GM20431 (cell line): ENCODE measurements at regions not wholly inside any gene's neighbourhood (a gene's known extent, or its start where the extent isn't known, plus 50 kb on each side); places are given as distances from the start of the nearest gene placed in this dataset.

ENCODE experiments used
- in situ Hi-C: fragments of 300-500 bp; cut with MseI, MboI; formaldehyde crosslinking; loops from one replicate; pipeline ENCODE4 v1.15.0; 2020; ENCODE audit warnings: low sequenced_read_pairs; ENCODE audit not compliant: unreplicated experiment

DNA sequence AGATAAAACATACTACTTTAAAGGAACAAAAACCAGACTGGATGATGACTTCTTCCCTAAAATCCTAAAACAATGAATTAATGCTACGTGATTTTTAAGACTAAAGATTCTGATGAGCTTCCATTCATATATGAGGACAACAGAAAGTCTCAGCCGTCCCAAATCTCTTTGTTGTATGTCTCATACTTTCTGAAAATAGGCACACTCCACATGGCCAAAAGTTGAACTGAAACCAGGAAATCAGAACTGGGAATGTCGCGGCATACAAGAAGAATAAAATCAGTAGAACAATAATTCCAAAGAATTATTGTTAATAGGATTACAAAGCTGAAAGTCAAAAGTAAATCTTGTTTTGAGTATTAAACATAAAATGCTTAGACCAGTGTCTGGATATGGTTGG, 195.4 kb upstream of the GHITM start:
- in situ Hi-C loops: no loop called here

DNA sequence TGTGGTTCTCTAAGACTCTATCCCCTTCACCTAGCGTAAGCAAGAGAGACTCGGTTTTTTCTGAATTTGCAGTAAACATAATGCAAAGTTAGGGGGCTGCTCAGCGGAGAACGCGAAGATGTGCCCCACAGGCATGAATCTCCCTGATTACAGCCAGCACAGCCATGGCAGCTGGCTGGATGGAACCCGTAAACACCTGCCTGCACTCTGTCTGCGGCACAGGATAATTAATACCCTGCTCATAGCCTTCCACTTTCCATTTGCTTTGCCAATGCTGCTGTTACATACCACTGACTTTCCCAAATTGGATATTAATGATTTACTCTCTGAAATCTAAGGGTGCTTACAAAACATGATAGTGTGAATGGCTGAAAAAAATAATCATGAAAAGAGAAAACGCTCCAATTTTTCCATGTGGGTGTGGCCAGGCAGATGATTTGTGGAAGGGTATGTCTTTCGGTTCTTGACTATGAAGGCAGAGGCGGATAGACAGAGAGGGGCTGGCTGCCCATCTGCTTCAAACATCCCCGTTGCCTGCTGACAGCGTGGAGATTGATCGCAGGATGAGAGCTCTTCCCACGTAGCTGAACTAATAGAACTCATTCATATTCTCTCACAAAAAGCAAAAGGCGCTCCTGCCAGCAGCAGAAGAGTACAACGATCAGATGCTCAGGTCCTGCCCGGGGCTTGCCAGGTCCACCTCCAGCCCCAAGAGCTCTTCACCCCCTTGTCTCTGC, 193.2 kb upstream of the GHITM start:
- in situ Hi-C loops: no loop called here

DNA sequence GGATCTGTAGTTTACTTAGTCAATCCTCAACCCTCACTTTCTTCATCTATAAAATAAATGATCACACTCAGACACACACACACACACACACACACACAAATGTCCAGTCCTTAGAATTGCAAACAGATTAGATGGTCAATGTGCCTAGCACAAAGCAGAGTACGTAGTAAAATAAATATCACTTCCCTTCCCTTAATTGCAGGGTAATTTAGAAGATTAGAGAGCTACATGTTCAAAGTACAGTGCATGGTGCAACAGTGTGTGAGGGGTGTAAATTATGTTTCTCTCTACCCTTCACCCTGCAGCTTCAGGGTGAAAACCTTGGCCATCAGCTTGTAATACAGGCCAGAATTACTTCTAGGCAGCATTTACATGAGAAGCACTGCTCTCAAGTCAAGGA, 187.0 kb upstream of the GHITM start:
- in situ Hi-C loops: no loop called here

DNA sequence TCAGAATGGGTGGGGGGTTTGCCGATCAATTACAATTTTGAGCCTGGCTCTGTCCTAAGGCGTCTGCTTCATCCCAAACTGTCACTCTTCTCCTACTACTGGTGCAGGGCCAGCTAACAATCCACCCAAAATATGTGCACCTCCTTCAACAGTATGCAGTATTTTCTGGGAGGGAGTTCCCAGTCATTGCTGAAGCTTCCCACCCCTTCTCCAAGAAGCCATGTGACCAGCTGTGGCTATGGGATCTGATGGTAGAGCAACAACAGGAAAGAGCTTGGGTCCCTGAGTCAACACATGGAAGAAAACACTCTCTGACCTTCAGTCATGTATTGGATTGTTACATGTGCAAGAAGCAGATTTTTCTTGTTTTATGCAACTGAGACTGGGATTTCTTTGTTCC, 185.7 kb upstream of the GHITM start:
- in situ Hi-C loops: no loop called here

DNA sequence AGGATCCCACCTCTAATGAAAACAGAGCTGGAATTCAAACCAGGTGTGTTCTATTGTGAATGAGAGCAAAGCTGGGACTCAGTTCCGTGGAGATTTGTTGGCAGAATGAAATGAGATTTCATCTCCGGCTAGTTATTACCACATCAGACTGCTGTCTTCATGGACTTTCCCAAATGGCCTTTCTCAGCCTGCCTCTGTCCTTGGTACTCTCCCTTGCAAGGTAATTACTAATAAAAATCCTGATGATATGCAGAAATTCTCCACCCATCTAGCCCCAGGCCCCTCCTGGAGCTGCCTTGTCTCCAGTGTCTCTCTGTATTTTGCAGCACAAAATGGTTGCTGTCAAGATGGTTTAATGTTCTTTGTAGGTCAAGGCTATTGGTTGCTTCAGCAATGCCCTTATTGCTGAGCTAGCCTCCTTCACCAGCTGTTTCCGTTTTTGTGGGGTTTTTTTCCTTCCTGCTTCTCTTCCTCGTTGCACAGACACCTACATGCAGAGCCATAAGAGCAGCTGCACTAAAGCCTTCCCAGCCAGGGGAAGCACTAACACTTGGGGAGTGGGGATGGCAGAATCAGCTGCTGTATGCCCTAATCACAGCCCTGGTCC, 185.0 kb upstream of the GHITM start:
- in situ Hi-C loops: no loop called here

DNA sequence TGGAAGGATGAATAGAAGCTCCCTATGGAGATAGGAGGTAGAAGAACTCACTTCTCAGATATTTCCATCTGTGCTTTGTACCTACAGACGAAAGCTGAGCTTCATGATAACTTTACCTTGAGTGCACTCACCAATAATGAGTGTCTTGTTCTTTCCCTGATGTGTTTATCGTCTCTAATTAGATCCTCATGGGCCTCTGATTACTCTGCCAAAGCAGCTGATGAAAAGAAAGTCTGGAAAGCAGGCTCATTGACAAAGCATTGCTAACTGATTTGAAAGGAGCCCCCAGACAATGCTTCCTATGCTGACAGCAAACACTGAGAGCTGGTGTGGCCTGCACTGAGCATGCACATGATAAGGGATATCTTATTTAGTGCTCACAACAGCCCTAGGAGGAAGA, 183.9 kb upstream of the GHITM start:
- in situ Hi-C loops: no loop called here

DNA sequence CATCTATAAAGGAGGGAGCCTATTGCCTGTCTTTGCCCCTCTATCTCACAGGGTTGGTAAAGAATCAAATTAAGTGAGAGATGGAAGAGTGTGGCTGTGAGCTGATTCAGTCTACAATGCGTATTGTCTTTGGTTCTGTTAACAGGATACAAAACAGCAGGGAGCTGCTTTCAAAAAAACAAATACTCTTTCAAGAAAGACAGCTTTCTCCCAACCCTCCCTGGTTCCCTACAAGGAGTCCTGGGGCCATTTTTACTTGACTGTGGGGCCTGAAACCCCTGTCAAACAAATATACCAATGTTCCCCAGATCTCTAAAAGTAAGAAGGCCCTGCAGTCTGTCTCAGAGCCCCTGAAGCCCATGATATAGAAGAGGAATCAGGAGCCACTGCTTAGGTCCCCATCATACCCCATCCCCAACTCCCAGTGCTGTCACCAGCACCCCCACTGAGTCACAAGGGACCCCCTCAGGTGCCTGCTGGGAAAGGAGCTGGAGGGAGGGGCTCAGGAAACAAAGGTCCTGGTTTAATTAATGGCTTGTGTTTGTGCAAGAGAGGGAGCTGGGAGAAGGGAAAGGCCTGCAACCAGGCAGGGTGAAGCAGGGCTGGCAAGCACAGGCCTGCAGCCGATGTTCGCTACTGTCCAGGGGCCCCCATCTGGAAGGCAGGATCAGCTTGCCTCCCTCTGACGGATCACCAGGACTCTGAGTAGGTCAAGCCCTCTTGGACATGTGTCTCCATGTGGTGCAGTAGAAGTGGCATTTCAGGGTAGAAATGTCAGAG, 182.0 kb upstream of the GHITM start:
- in situ Hi-C loops: no loop called here

DNA sequence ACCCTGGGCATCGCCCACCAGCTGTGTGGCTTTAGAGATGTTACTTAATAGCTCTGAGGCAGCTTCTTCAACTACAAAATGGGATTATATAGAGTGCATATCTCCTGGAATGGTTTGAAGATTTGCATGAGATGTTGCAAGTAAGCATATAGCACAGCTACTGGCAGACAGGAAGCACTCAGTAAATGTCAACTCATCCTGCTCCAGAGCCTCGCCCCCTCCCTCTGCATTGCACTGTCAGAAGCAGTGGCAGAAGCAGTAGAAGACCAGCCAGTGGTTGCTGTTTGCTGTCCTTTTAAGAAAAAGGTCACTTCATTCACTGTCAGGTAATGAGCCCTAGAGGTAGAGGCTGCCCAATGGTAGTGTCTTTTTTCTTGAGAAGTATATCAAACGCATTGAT, 180.0 kb upstream of the GHITM start:
- in situ Hi-C loops: no loop called here

DNA sequence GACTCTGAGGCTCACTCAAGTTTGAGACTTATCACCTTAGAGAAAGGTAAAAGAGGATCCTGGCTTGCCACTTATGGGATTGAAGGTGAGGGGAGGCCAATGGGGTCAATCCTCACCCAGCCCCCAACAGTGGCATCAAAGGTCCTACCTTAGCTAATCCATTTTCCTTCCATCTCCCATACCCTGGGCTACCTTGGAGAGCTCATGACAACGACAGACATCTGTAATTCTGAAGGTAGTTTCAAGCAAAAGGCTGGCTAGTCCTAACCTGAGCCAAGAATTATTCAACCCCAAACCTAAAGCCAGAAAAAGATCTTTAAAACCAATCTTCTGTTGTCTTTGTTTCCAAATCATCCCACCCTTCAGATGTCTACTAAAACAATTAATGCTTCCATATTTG, 179.2 kb upstream of the GHITM start:
- in situ Hi-C loops: no loop called here

DNA sequence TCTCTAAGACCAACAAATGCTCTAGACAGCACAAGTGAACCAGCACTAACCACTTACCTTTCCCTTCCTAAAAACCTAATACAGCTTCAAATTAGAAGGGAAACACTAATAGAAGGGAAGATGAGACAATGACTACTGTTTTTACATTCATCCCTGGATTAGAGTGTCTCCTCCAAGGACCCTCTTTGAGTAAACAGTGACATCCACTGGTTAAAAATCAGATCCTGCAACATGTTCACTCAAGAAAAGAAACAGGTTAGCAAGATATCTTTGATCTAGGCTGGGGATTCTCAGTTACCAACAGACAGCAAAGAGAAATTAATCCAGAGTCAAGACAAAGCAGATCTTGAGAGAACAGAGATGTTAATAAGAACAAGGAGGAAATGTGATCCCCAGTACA, 177.7 kb upstream of the GHITM start:
- in situ Hi-C loops: no loop called here

DNA sequence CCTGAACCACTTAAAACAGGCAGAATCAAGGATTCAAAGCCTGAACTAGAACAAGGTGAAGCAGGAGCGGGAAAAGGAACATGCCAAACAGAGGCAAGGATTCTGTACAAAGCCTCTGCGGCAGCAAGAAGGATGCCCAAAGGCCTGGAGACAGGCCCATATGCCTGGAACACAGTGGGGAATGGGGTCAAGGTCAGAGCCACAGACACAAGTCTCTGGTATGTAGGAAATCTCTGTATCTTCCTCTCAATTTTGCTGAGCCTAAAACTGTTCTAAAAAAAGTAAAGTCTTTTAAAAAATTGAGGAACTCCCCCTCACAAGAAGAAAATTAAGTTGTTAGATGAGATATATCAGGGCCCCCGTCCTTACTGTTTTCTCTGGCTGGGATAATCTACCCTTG, 175.9 kb upstream of the GHITM start:
- in situ Hi-C loops: no loop called here

DNA sequence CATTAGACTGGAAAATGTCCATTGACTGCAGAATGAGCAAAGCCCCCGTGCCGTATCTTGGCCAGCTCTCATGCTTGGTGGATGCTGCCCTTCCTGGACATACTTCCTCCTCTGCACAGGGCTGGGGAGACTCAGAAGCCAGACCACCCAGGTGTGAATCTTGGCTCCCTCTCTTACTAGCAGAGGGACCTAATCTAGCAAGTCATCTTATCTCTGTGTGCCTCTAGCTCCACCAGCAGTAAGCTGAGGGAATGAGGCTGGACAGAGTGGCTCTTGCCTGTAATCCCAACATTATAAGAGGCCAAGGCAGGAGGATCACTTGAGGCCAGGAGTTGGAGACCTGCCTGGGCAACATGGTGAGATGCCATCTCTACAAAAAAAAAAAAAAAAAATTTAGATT, 173.8 kb upstream of the GHITM start:
- in situ Hi-C loops: no loop called here

DNA sequence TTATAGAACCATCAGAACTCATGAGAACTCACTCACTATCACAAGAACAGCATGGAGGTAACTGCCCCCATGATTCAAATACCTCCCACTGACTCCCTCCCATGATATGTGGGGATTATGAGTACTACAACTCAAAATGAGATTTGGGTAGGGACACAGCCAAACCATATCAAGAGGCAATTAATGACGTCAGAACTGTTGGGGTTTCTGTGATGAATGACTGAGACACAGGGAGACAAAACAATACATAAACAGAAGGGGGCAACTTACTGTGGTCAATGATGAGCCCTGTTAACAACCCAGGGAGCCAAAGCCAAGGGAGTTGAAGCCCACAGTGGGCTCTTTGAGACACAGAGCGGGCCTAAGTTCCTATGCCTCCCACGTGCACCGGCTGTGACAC, 171.3 kb upstream of the GHITM start:
- in situ Hi-C loops: no loop called here

DNA sequence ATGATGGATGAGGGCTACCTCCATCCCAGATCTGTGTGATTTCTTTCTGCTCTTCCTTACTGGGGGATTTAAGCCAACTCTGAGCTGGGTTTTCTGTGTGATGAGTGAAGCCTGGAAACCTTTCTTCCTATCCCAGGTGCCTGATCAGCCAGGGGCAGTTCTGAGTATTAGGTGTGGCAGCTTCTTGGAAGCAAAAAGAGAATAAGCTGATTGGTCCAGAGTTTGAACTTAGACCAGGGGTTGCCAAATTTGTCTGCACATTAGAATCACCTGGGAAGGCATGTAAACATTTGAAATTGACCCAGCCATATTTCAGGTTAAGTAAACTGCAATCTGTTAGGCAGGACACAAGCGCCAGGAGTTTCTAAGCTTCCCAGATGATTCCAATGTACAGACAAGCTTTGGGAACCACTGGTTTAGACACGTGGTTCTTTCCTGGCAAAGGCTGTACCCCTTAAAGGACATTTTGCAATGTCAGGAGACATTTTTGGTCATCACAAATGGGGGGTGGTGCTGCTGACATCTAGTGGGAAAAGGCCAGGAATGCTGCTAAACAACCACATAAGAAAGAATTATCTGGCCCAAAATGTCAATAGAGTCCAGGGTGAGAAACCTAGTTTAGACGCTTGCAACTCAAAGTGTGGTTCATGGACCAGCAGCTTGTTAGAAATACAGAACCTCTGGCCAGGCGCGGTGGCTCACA, 160.5 kb upstream of the GHITM start:
- in situ Hi-C loops: no loop called here

DNA sequence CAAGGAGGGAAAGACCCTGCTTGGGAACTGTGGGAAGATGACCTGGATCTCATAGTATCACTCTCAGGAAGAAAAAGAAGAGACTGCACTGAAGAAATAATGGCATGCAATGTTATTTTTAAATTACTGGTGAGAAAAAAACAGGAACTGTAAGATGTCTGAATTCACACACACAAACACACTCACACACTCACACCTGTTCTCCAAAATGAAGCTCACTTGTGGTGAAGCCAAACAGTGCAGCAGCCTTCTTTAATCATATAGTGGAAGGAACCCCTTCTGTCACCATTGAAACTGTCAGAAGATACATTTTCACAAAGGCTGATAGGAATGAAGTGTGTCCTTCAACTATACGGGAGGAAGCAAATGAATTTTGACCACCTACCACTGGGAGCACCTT, 156.5 kb upstream of the GHITM start:
- in situ Hi-C loops: no loop called here

DNA sequence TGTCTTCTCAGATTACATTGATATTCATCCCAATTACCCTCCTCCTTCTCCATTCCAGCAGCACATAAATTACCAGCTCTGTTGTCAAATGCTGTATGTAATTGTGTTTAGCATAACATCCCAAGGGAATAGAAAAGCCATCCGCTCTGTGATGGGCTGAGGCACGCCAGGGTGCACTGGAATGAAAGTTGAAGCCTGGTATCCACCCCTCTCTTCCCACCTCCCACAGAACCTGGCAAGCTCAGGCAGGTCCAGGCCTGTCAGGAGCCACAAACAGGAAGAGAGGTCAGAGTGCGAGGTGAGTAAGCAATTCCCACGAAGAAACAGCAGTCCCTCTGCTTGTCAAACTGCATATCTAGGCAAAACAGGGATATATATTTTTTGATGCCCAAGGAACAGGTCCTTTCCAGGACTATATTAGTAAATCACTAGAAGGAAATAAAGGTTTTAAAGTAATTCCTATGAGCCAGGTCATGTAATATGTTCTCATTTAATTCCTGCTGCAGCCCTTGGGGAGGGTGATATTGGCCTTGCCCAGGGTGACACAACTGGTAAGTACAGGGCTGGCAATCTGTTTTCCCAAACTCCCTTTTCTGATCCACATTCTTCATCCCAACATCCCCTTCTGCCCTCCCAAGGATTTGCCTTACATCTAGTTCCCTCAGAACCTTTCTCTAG, 155.6 kb upstream of the GHITM start:
- in situ Hi-C loops: no loop called here

DNA sequence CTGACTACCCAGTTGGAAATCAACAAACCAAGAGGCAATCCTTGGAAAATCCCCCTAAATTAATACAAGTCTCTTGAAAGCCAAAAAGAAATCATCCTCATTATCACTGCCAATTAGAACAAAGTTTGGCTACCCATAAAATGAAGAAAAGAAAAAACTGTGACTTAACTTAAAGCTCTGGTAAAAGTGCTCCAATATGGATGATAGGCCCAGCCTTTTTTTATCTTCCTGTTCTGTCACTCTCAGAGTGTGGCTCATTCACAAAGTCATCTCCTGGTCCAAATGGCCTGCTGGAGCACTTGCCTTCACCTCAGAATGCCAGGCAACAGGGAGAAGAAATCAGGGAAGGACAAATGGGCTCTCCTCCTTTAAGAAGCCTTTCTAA, 155.1 kb upstream of the GHITM start:
- in situ Hi-C loops: no loop called here

DNA sequence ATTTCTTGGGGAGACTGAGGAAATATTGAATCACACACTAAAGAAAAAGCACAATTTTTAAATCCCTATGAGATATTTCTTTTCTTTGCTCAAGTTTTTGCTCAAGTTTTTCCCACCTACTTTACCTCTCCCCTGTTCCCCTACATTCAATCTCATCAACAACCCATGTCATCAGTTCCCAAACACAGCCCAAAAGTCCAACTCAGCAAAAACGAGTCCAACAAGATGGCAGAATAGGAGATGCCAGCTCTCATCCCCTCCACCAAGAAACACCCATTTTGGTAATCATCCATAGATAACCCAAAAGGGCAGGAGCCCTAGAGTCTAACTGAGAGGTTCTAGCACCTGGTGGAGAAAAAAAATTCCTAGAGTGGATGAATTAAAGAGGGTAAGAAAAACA, 152.5 kb upstream of the GHITM start:
- in situ Hi-C loops: no loop called here

DNA sequence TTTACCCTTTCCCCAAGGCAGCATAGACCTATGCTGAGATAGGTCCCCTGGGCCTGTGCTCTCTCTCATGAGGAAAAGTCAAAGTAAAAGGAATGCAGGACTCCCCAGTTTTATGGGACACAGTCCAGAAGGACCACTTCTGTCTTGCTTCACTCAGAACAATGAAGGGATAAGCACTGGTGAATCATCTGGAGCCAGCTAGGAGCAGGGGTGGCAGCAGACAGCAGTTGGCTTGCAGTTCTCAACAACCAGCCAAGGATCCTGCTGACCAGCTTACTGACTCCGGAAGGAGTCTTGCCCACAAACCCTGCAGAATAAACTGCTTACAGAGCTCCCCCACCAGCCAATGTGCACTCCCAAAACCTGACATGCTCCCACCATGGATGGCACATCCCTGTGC, 152.1 kb upstream of the GHITM start:
- in situ Hi-C loops: no loop called here

DNA sequence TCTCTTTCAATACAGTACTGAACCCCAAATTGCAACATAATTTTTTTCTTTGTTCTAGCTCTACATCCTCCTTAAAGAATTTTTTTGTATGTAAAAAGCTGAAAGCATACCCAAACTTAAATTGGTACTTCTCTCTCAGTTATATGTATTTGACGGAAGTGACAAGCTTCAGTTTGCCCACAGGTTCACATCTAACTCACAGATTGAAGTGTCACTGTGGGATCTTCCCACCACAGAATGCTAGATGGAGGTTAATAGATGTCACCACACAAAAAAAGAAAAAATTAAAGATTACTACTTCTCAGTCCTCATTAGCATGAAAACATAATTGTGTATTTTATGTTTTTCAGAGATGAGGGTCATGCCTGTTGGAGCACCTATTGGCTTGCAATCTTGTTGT, 150.9 kb upstream of the GHITM start:
- in situ Hi-C loops: no loop called here
